Panc1 (cell line): ENCODE measurements at regions not wholly inside any gene's neighbourhood (a gene's known extent, or its start where the extent isn't known, plus 50 kb on each side); places are given as distances from the start of the nearest gene placed in this dataset.
"Not testable (repeated sequence)": the region's sequence is repeated elsewhere in the genome, so short reads cannot be mapped to it uniquely, and the experiment has no call there.

Source experiments
- ATAC-seq: fragments of 200-7000 bp; cut with Tn5 transposase; 2 replicates; pipeline ENCODE4 v1.9.1; 2020; ENCODE audit warnings: mild to moderate bottlenecking, moderate library complexity
- BruUV-seq: library from RNA; stranded (reverse); fragments of 400-500 nt; replicated peaks from 2 replicates; lab custom pipeline; 2021; lab: Mats Ljungman, UMichigan
- CTCF ChIA-PET: fragments of 300-600 bp; sonication (Branson Sonifier 250); formaldehyde crosslinking; loops from one replicate; lab custom pipeline; 2022; ENCODE audit warnings: antibody characterized with exemption; lab: Charles Lee
- POLR2A ChIA-PET: fragments of 300-600 bp; sonication (Branson Sonifier 250); formaldehyde crosslinking; loops from one replicate; lab custom pipeline; 2022; ENCODE audit warnings: antibody characterized with exemption; lab: Charles Lee
- DNase-seq: peaks from one replicate; pipeline ENCODE4 v3.0.0-alpha.2; 2010; ENCODE audit warnings: low read depth, low spot score
- H3K27ac ChIP-seq: 2 replicates; pipeline ENCODE4 v1.5.1; 2011; ENCODE audit warnings: mild to moderate bottlenecking, low read length, inconsistent platforms
- H3K27me3 ChIP-seq: fragments of 200-500 bp; sonication (Bioruptor generic); 2 replicates; pipeline ENCODE4 v1.6.0; 2014; ENCODE audit warnings: low read length, inconsistent platforms; ENCODE audit not compliant: control insufficient read depth, insufficient read depth
- H3K36me3 ChIP-seq: fragments of 200-500 bp; sonication (Bioruptor generic); 2 replicates; pipeline ENCODE4 v1.5.1; 2014; ENCODE audit warnings: inconsistent platforms, mild to moderate bottlenecking, low read length, moderate library complexity; ENCODE audit not compliant: control insufficient read depth, insufficient read depth
- H3K4me1 ChIP-seq: 2 replicates; pipeline ENCODE4 v1.5.1; 2011; ENCODE audit warnings: inconsistent platforms, mild to moderate bottlenecking, low read length, moderate library complexity; ENCODE audit not compliant: control insufficient read depth, insufficient read depth
- H3K4me3 ChIP-seq, 2 experiments: 2 replicates each; pipeline ENCODE4 v1.5.1; 2011 to 2012; ENCODE audit warnings: low read depth in 2 of 2, low read length in 2 of 2, mild to moderate bottlenecking in 2 of 2, inconsistent platforms in 1 of 2, moderate library complexity in 1 of 2
- H3K9me3 ChIP-seq: fragments of 200-500 bp; sonication (Bioruptor generic); 2 replicates; pipeline ENCODE4 v1.5.1; 2014; ENCODE audit warnings: low read depth, mild to moderate bottlenecking, inconsistent platforms, low read length, moderate library complexity; ENCODE audit not compliant: control insufficient read depth, insufficient read depth
- POLR2AphosphoS5 ChIP-seq: IDR thresholded peaks from 2 replicates; pipeline ENCODE4 v1.6.1; 2012; ENCODE audit warnings: mild to moderate bottlenecking, low read depth, low read length, moderate library complexity
- SIN3A ChIP-seq: IDR thresholded peaks from 2 replicates; pipeline ENCODE4 v1.6.1; 2012; ENCODE audit warnings: low read depth, mild to moderate bottlenecking, low read length, moderate library complexity, borderline replicate concordance; ENCODE audit not compliant: insufficient read depth
- TCF7L2 ChIP-seq: IDR thresholded peaks from 2 replicates; pipeline ENCODE4 v1.6.1; 2011; ENCODE audit warnings: mild to moderate bottlenecking, low read depth, low read length, inconsistent platforms
- in situ Hi-C: cut with HindIII; loops from 2 replicates; pipeline ENCODE4 v1.10.0; 2016; ENCODE audit warnings: low sequenced_read_pairs, low pct_unique_long_range_greater_than_20kb
- intact Hi-C: fragments of 100-400 bp; cut with micrococcal nuclease; formaldehyde crosslinking; loops from one replicate; pipeline ENCODE4 v1.10.0; 2022; ENCODE audit not compliant: unreplicated experiment
- TF ChIP-seq, protein P1 (sequence below), 2 experiments: IDR thresholded peaks; 2 replicates each; pipeline ENCODE4 v1.6.1; 2011 to 2012; ENCODE audit warnings: low read depth in 2 of 2, control low read depth in 1 of 2, low read length in 1 of 2, mild to moderate bottlenecking in 1 of 2, moderate library complexity in 1 of 2; ENCODE audit not compliant: insufficient read depth in 1 of 2
- TF ChIP-seq, protein P2 (sequence below): fragments of 450-650 bp; IDR thresholded peaks from 2 replicates; pipeline ENCODE4 v1.5.1; 2017; ENCODE audit warnings: mild to moderate bottlenecking

DNA sequence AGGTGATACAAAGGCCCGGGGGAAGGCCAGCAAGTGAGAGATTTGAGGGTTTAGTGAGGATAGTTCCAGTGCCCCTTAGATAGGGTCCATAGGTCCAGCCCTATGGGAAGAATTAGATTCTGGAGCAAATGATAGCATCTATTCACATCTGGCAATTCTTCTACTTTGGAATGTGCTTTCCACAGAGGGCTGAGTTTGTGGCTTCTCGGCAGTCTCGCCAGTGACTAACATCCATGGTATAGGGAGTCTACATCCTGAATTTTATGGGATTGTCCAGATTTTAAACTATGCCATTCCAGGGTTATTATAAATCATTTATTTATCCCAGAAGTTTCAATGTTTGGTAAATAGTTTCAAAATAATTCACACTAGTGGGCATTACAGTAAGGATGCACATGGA lies 207.3 kb upstream of the ADO start:
- TF ChIP-seq SIN3A (no peak), POLR2AphosphoS5 (no peak), TCF7L2 (no peak)
- TF ChIP-seq, protein P1, sequence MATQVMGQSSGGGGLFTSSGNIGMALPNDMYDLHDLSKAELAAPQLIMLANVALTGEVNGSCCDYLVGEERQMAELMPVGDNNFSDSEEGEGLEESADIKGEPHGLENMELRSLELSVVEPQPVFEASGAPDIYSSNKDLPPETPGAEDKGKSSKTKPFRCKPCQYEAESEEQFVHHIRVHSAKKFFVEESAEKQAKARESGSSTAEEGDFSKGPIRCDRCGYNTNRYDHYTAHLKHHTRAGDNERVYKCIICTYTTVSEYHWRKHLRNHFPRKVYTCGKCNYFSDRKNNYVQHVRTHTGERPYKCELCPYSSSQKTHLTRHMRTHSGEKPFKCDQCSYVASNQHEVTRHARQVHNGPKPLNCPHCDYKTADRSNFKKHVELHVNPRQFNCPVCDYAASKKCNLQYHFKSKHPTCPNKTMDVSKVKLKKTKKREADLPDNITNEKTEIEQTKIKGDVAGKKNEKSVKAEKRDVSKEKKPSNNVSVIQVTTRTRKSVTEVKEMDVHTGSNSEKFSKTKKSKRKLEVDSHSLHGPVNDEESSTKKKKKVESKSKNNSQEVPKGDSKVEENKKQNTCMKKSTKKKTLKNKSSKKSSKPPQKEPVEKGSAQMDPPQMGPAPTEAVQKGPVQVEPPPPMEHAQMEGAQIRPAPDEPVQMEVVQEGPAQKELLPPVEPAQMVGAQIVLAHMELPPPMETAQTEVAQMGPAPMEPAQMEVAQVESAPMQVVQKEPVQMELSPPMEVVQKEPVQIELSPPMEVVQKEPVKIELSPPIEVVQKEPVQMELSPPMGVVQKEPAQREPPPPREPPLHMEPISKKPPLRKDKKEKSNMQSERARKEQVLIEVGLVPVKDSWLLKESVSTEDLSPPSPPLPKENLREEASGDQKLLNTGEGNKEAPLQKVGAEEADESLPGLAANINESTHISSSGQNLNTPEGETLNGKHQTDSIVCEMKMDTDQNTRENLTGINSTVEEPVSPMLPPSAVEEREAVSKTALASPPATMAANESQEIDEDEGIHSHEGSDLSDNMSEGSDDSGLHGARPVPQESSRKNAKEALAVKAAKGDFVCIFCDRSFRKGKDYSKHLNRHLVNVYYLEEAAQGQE (IDR thresholded peaks at IDR 0.05; ENCODE audit: insufficient read depth in 1 of 2, low read depth in 2 of 2, low read length in 1 of 2): no peak
- TF ChIP-seq, protein P2, sequence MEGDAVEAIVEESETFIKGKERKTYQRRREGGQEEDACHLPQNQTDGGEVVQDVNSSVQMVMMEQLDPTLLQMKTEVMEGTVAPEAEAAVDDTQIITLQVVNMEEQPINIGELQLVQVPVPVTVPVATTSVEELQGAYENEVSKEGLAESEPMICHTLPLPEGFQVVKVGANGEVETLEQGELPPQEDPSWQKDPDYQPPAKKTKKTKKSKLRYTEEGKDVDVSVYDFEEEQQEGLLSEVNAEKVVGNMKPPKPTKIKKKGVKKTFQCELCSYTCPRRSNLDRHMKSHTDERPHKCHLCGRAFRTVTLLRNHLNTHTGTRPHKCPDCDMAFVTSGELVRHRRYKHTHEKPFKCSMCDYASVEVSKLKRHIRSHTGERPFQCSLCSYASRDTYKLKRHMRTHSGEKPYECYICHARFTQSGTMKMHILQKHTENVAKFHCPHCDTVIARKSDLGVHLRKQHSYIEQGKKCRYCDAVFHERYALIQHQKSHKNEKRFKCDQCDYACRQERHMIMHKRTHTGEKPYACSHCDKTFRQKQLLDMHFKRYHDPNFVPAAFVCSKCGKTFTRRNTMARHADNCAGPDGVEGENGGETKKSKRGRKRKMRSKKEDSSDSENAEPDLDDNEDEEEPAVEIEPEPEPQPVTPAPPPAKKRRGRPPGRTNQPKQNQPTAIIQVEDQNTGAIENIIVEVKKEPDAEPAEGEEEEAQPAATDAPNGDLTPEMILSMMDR: no peak
- in situ Hi-C loops: no loop called here
- no peaks in the 10 kb centered on the region for H3K9me3 ChIP-seq
- H3K27ac ChIP-seq: no peak overlapping the region
- H3K4me1 ChIP-seq: no peaks in the 10 kb centered on the region
- intact Hi-C loops: no loop called here
- H3K4me3 ChIP-seq: no peak overlapping the region
- ChIA-PET CTCF (no interaction called here), POLR2A (no interaction called here)
- H3K27me3 ChIP-seq: no peaks in the 10 kb centered on the region
- DNase-seq (no peak), ATAC-seq (no peak)
- BruUV-seq: no TSS peak
- H3K36me3 ChIP-seq: no peaks in the 10 kb centered on the region

DNA sequence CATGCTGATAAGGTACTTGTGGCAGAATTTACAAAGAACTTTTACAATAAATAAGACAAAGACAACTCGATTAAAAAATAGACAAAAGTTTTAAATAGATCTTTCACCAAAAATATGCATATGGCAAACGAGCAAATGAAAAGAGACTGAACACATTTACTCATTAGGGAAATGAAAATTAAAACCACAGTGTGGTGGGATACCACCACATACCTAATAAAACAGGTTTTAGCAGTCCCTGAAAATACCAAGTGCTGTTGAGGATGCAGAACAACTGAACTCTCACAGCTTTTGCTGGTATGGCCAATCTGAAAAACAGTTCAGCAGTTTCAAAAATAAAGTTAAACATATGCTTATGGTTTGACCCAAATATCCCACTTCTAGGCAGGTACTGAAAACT lies 205.4 kb upstream of the ADO start:
- no peak overlapping the region for H3K4me3 ChIP-seq
- in situ Hi-C loops (no loop called here), intact Hi-C loops (no loop called here)
- no peaks in the 10 kb centered on the region for H3K27me3 ChIP-seq
- ATAC-seq (no peak), DNase-seq (no peak)
- no TSS peak for BruUV-seq
- TF ChIP-seq, protein P2: no peak
- TF ChIP-seq SIN3A (no peak), TCF7L2 (no peak), POLR2AphosphoS5 (no peak)
- TF ChIP-seq, protein P1 (IDR thresholded peaks at IDR 0.05; ENCODE audit: insufficient read depth in 1 of 2, low read depth in 2 of 2, low read length in 1 of 2): no peak
- ChIA-PET POLR2A (no interaction called here), CTCF (no interaction called here)
- no peaks in the 10 kb centered on the region for H3K9me3 ChIP-seq
- no peak overlapping the region for H3K27ac ChIP-seq
- H3K4me1 ChIP-seq: no peaks in the 10 kb centered on the region
- no peaks in the 10 kb centered on the region for H3K36me3 ChIP-seq

DNA sequence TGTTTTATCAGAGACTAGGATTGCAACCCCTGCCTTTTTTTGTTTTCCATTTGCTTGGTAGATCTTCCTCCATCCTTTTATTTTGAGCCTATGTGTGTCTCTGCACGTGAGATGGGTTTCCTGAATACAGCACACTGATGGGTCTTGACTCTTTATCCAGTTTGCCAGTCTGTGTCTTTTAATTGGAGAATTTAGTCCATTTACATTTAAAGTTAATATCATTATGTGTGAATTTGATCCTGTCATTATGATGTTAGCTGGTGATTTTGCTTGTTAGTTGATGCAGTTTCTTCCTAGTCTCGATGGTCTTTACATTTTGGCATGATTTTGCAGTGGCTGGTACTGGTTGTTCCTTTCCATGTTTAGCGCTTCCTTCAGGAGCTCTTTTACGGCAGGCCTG lies 198.0 kb upstream of the ADO start:
- H3K4me1 ChIP-seq, H3K9me3 ChIP-seq, H3K36me3 ChIP-seq, H3K27ac ChIP-seq, POLR2A ChIA-PET, in situ Hi-C loops, DNase-seq, CTCF ChIA-PET, ATAC-seq, H3K27me3 ChIP-seq, intact Hi-C loops, H3K4me3 ChIP-seq, BruUV-seq: not testable (repeated sequence)

DNA sequence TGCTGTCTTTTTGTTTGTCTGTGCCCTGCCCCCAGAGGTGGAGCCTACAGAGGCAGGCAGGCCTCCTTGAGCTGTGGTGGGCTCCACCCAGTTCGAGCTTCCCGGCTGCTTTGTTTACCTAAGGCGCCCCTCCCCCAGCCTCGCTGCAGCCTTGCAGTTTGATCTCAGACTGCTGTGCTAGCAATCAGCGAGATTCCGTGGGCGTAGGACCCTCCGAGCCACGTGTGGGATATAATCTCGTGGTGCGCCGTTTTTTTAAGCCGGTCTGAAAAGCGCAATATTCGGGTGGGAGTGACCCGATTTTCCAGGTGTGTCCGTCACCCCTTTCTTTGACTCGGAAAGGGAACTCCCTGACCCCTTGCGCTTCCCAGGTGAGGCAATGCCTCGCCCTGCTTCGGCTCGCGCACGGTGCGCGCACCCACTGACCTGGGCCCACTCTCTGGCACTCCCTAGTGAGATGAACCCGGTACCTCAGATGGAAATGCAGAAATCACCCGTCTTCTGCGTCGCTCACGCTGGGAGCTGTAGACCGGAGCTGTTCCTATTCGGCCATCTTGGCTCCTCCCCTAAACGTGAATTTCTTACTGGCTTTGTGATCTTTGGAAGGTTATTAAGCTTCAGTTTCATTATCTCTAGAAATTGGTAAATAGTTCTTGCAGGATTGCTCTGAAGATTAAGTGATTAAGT lies 196.2 kb upstream of the ADO start:
- H3K27me3 ChIP-seq, POLR2A ChIA-PET, H3K9me3 ChIP-seq, H3K27ac ChIP-seq, BruUV-seq, intact Hi-C loops, in situ Hi-C loops, H3K36me3 ChIP-seq, H3K4me3 ChIP-seq, DNase-seq, H3K4me1 ChIP-seq, CTCF ChIA-PET, ATAC-seq: not testable (repeated sequence)
